GM18909 (cell line): ENCODE measurements at regions not wholly inside any gene's neighbourhood (a gene's known extent, or its start where the extent isn't known, plus 50 kb on each side); places are given as distances from the start of the nearest gene placed in this dataset.
A peak's percentile ranks its signal among the peaks of the same experiment; 100 is the strongest.

Source experiments
- ATAC-seq: cut with Tn5 transposase; IDR thresholded peaks from one replicate; pipeline ENCODE4 v1.9.1; 2021; ENCODE audit warnings: mild to moderate bottlenecking; ENCODE audit not compliant: unreplicated experiment, poor library complexity

GRCh38 chr3:34174740-34175139 is 376.3 kb downstream of the PDCD6IP start:
- no peak for ATAC-seq

GRCh38 chr3:34175636-34176176 is 377.3 kb downstream of the PDCD6IP start:
- ATAC-seq = no peak

GRCh38 chr3:34176723-34177122 is 378.3 kb downstream of the PDCD6IP start:
- ATAC-seq = no peak

GRCh38 chr3:34178415-34178814 is 380.0 kb downstream of the PDCD6IP start:
- no peak for ATAC-seq

GRCh38 chr3:34179716-34180115 is 381.3 kb downstream of the PDCD6IP start:
- no peak for ATAC-seq

GRCh38 chr3:34180532-34180931 is 382.1 kb downstream of the PDCD6IP start:
- no peak for ATAC-seq

GRCh38 chr3:34183114-34183513 is 384.7 kb downstream of the PDCD6IP start:
- no peak for ATAC-seq

GRCh38 chr3:34183611-34184340 is 385.3 kb downstream of the PDCD6IP start:
- ATAC-seq = no peak

GRCh38 chr3:34185301-34185700 is 386.9 kb downstream of the PDCD6IP start:
- peak; percentile 70 for ATAC-seq

GRCh38 chr3:34189133-34189532 is 390.7 kb downstream of the PDCD6IP start:
- no peak for ATAC-seq

GRCh38 chr3:34196914-34197313 is 398.5 kb downstream of the PDCD6IP start:
- no peak for ATAC-seq

GRCh38 chr3:34198309-34198708 is 399.9 kb downstream of the PDCD6IP start:
- peak; percentile 49 for ATAC-seq

- ATAC-seq = peak; percentile 91
These were observed 402.1 kb downstream of the PDCD6IP start for GRCh38 chr3:34200576-34200975.

- no peak for ATAC-seq
These were observed 404.5 kb downstream of the PDCD6IP start for GRCh38 chr3:34202975-34203374.

- ATAC-seq = no peak
These were observed 405.0 kb downstream of the PDCD6IP start for GRCh38 chr3:34203386-34203785.

- ATAC-seq = no peak
These were observed 408.6 kb downstream of the PDCD6IP start for GRCh38 chr3:34207002-34207401.

GRCh38 chr3:34207806-34208205 is 409.4 kb downstream of the PDCD6IP start:
- ATAC-seq = no peak

GRCh38 chr3:34212175-34212574 is 413.7 kb downstream of the PDCD6IP start:
- ATAC-seq = no peak

- ATAC-seq = no peak
These were observed 414.2 kb downstream of the PDCD6IP start for GRCh38 chr3:34212656-34213055.

- ATAC-seq = no peak
These were observed 415.0 kb downstream of the PDCD6IP start for GRCh38 chr3:34213478-34213877.

- no peak for ATAC-seq
These were observed 418.4 kb downstream of the PDCD6IP start for GRCh38 chr3:34216711-34217335.
